ENCODE measurements at regions not wholly inside any gene's neighbourhood (a gene's known extent, or its start where the extent isn't known, plus 50 kb on each side); places are given as distances from the start of the nearest gene placed in this dataset.

DNA sequence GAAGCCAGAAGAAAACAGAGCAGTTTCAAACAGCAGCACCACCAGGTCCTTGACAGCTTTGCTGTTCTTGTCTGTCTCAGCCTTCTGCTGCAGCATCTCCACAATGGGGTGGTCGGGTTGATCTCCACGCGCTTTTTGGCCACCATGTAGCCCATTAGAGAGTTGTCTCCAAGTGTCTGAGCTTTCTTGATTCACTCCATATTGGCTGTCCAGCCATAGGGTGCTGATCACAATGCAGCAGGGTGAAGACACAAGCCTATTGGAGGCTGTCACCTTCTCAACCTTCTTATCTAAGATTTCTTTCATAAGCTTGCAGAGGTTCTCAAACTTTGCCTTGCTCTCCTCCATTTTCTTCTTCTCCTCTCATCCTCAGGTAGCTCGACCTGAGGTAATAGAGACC is 175.4 kb upstream of the S100G start:
- no peak overlapping the region for H3K4me3 ChIP-seq
- CTCF ChIA-PET: no interaction called here
- no peaks in the 10 kb centered on the region; the same call in 1 of the 2 replicates for H4K20me1 ChIP-seq (ENCODE audit: control insufficient read depth, insufficient read depth)
- no peaks in the 10 kb centered on the region for H3K36me3 ChIP-seq (ENCODE audit: control insufficient read depth in 2 of 2, insufficient read depth in 2 of 2, low read length in 1 of 2)
- no peak overlapping the region for H2AFZ ChIP-seq (ENCODE audit: control insufficient read depth, low read depth, low read length)
- no peaks in the 10 kb centered on the region for H3K4me1 ChIP-seq (ENCODE audit: control insufficient read depth, insufficient read depth, low read length)
- no peak overlapping the region for H3K9ac ChIP-seq (ENCODE audit: control insufficient read depth, insufficient read depth, low read length)
- no peak overlapping the region for H3K27ac ChIP-seq (ENCODE audit: control insufficient read depth, insufficient read depth)
- TF ChIP-seq, protein P1, sequence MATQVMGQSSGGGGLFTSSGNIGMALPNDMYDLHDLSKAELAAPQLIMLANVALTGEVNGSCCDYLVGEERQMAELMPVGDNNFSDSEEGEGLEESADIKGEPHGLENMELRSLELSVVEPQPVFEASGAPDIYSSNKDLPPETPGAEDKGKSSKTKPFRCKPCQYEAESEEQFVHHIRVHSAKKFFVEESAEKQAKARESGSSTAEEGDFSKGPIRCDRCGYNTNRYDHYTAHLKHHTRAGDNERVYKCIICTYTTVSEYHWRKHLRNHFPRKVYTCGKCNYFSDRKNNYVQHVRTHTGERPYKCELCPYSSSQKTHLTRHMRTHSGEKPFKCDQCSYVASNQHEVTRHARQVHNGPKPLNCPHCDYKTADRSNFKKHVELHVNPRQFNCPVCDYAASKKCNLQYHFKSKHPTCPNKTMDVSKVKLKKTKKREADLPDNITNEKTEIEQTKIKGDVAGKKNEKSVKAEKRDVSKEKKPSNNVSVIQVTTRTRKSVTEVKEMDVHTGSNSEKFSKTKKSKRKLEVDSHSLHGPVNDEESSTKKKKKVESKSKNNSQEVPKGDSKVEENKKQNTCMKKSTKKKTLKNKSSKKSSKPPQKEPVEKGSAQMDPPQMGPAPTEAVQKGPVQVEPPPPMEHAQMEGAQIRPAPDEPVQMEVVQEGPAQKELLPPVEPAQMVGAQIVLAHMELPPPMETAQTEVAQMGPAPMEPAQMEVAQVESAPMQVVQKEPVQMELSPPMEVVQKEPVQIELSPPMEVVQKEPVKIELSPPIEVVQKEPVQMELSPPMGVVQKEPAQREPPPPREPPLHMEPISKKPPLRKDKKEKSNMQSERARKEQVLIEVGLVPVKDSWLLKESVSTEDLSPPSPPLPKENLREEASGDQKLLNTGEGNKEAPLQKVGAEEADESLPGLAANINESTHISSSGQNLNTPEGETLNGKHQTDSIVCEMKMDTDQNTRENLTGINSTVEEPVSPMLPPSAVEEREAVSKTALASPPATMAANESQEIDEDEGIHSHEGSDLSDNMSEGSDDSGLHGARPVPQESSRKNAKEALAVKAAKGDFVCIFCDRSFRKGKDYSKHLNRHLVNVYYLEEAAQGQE (IDR thresholded peaks at IDR 0.05; ENCODE audit: low read depth, low read length): 0 out of 2 replicates have a peak, but pooled peaks have one; percentile 31
- no peak for TF ChIP-seq BHLHE40 (IDR thresholded peaks at IDR 0.05; ENCODE audit: borderline replicate concordance in 1 of 2, low read depth in 2 of 2, low read length in 1 of 2)
- ATAC-seq: no peak
- 28% methylated on average over 4 of the region's 4 CpGs for WGBS (ENCODE audit: insufficient coverage, insufficient replicate concordance, low lambda C conversion rate, missing lambda C conversion rate)
- no peak for FAIRE-seq
- DNase-seq (ENCODE audit: low read depth, low spot score): no peak
- intact Hi-C loops (cut with micrococcal nuclease; ENCODE audit: unreplicated experiment): no loop called here
- SMC1A ChIA-PET (ENCODE audit: uncharacterized antibody, unreplicated experiment): no interaction called here
- RAD21 ChIA-PET (ENCODE audit: unreplicated experiment): no interaction called here
- H3K4me2 ChIP-seq (ENCODE audit: control insufficient read depth, insufficient read depth): no peak overlapping the region
- in situ Hi-C loops (cut with MboI): no loop called here
- BruUV-seq (replicated peaks): no TSS peak
- no peaks in the 10 kb centered on the region for H3K79me2 ChIP-seq (ENCODE audit: control insufficient read depth, insufficient read depth, low read length)
- H3K9me3 ChIP-seq (replicated peaks; ENCODE audit: control insufficient read depth, insufficient read depth, low read length): no peaks in the 10 kb centered on the region
- no peaks in the 10 kb centered on the region for H3K27me3 ChIP-seq (replicated peaks in 1 of 2; ENCODE audit: control insufficient read depth in 2 of 2, insufficient read depth in 2 of 2, low read length in 1 of 2)
- POLR2A ChIA-PET: no interaction called here

DNA sequence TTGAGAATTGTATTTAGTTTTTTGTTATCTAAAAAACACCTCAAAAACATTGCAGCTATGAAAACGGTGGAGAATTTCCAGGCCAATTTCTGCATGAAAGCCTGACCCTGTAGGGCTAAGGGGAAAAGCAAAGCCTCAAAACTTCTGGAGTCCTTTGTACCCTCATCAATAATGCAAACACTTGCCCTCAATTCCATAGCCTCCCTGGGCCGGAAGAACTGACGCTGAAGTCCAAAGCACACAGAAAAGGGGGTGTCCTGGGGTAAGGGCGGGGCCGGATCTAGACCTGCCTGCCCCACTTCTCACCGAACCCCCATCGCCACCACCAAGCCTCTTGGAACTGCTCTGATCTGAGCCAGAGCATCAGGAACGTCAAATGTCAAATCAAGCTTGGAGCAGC is 173.9 kb upstream of the S100G start:
- H3K4me1 ChIP-seq (ENCODE audit: control insufficient read depth, insufficient read depth, low read length): no peaks in the 10 kb centered on the region
- no peaks in the 10 kb centered on the region for H3K9me3 ChIP-seq (replicated peaks; ENCODE audit: control insufficient read depth, insufficient read depth, low read length)
- H3K4me3 ChIP-seq: no peak overlapping the region
- POLR2A ChIA-PET: no interaction called here
- H4K20me1 ChIP-seq (ENCODE audit: control insufficient read depth, insufficient read depth): no peaks in the 10 kb centered on the region
- in situ Hi-C loops (cut with MboI) (no loop called here), intact Hi-C loops (cut with micrococcal nuclease; ENCODE audit: unreplicated experiment) (no loop called here)
- no peak overlapping the region for H2AFZ ChIP-seq (ENCODE audit: control insufficient read depth, low read depth, low read length)
- H3K36me3 ChIP-seq (ENCODE audit: control insufficient read depth in 2 of 2, insufficient read depth in 2 of 2, low read length in 1 of 2): no peaks in the 10 kb centered on the region
- no peak for ATAC-seq
- no peak overlapping the region for H3K9ac ChIP-seq (ENCODE audit: control insufficient read depth, insufficient read depth, low read length)
- no TSS peak for BruUV-seq (replicated peaks)
- H3K27me3 ChIP-seq (replicated peaks in 1 of 2; ENCODE audit: control insufficient read depth in 2 of 2, insufficient read depth in 2 of 2, low read length in 1 of 2): no peaks in the 10 kb centered on the region
- CTCF ChIA-PET: no interaction called here
- no peaks in the 10 kb centered on the region for H3K79me2 ChIP-seq (ENCODE audit: control insufficient read depth, insufficient read depth, low read length)
- SMC1A ChIA-PET (ENCODE audit: uncharacterized antibody, unreplicated experiment): no interaction called here
- no peak for DNase-seq (ENCODE audit: low read depth, low spot score)
- RAD21 ChIA-PET (ENCODE audit: unreplicated experiment): no interaction called here
- no peak overlapping the region for H3K27ac ChIP-seq (ENCODE audit: control insufficient read depth, insufficient read depth)
- no peak overlapping the region for H3K4me2 ChIP-seq (ENCODE audit: control insufficient read depth, insufficient read depth)
- no peak for FAIRE-seq
- WGBS (ENCODE audit: insufficient coverage, insufficient replicate concordance, low lambda C conversion rate, missing lambda C conversion rate): 54% methylated on average over 8 of the region's 8 CpGs
- TF ChIP-seq NR2F1 (conservative IDR thresholded peaks at IDR 0.05) (no peak), YBX1 (IDR thresholded peaks at IDR 0.05) (no peak), ZNF622 (IDR thresholded peaks at IDR 0.05) (no peak), CREB1 (IDR thresholded peaks at IDR 0.05; ENCODE audit: low read depth) (no peak), EED (IDR thresholded peaks at IDR 0.05; ENCODE audit: low read depth) (no peak), NFYA (IDR thresholded peaks at IDR 0.05; ENCODE audit: borderline replicate concordance, low read depth, low read length) (no peak), BMI1 (IDR thresholded peaks at IDR 0.05; ENCODE audit: borderline replicate concordance) (no peak), HDAC2 (IDR thresholded peaks at IDR 0.05) (no peak), EGR1 (IDR thresholded peaks at IDR 0.05; ENCODE audit: borderline replicate concordance in 1 of 2, low read depth in 2 of 2, low read length in 2 of 2) (no peak), PML (IDR thresholded peaks at IDR 0.05; ENCODE audit: low read length) (no peak), MEF2B (IDR thresholded peaks at IDR 0.05; ENCODE audit: partially characterized antibody, poor library complexity, severe bottlenecking) (no peak)
- TF ChIP-seq, protein P2, sequence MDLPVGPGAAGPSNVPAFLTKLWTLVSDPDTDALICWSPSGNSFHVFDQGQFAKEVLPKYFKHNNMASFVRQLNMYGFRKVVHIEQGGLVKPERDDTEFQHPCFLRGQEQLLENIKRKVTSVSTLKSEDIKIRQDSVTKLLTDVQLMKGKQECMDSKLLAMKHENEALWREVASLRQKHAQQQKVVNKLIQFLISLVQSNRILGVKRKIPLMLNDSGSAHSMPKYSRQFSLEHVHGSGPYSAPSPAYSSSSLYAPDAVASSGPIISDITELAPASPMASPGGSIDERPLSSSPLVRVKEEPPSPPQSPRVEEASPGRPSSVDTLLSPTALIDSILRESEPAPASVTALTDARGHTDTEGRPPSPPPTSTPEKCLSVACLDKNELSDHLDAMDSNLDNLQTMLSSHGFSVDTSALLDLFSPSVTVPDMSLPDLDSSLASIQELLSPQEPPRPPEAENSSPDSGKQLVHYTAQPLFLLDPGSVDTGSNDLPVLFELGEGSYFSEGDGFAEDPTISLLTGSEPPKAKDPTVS (IDR thresholded peaks at IDR 0.05; ENCODE audit: low read depth, low read length): no peak

Measured in GM12878 (cell line).